ENCODE measurements at regions not wholly inside any gene's neighbourhood (a gene's known extent, or its start where the extent isn't known, plus 50 kb on each side); places are given as distances from the start of the nearest gene placed in this dataset.
A peak's percentile ranks its signal among the peaks of the same experiment; 100 is the strongest.

DNA sequence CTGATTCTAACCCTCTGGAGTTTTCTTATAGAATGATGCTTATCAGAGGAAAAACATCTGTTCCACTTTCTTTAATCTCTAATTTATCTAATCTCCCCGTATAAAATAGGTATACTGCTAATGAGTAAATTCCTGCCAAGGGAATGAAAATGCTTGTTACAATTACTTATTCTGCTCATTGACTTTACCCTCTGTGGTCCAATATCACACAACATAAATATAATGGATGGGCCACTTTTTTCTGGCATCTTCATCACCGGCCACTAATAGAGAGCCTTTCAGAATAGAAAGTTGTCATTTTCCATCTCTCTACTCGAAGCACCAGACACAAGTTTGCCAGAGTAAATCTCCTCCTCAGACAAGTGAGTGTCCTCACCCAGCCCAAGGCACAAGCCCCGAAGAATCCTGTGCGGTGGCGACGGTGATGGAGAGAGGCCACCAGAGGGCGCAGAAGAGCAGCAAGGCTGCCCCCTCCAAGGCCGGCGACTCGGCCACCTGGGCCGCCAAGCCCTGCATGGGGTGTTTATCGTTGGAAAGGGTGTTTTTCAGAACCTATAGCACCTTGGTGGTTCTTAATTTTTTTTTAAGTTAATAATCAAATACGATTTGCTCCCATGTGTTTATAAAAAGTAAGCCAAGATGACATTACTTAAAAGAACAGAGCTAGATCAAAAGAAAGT lies 212.9 kb upstream of the ARID1B start:
- TF ChIP-seq, protein P1, sequence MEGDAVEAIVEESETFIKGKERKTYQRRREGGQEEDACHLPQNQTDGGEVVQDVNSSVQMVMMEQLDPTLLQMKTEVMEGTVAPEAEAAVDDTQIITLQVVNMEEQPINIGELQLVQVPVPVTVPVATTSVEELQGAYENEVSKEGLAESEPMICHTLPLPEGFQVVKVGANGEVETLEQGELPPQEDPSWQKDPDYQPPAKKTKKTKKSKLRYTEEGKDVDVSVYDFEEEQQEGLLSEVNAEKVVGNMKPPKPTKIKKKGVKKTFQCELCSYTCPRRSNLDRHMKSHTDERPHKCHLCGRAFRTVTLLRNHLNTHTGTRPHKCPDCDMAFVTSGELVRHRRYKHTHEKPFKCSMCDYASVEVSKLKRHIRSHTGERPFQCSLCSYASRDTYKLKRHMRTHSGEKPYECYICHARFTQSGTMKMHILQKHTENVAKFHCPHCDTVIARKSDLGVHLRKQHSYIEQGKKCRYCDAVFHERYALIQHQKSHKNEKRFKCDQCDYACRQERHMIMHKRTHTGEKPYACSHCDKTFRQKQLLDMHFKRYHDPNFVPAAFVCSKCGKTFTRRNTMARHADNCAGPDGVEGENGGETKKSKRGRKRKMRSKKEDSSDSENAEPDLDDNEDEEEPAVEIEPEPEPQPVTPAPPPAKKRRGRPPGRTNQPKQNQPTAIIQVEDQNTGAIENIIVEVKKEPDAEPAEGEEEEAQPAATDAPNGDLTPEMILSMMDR (IDR thresholded peaks at IDR 0.05) = peak; percentile 97
- TF ChIP-seq EZH2phosphoT487 (IDR thresholded peaks at IDR 0.05) = no peak

Measured in neural progenitor cell (in vitro differentiated cells).